Erythroblast (primary cell): ENCODE measurements at regions not wholly inside any gene's neighbourhood (a gene's known extent, or its start where the extent isn't known, plus 50 kb on each side); places are given as distances from the start of the nearest gene placed in this dataset.

ENCODE experiments used
- GATA1 ChIP-seq: IDR thresholded peaks from 2 replicates; pipeline ENCODE4 v1.6.1; 2011; ENCODE audit warnings: low read depth, mild to moderate bottlenecking, control low read depth, low read length, moderate library complexity
- POLR2A ChIP-seq: IDR thresholded peaks from 2 replicates; pipeline ENCODE4 v1.6.1; 2011; ENCODE audit warnings: mild to moderate bottlenecking, low read length

DNA sequence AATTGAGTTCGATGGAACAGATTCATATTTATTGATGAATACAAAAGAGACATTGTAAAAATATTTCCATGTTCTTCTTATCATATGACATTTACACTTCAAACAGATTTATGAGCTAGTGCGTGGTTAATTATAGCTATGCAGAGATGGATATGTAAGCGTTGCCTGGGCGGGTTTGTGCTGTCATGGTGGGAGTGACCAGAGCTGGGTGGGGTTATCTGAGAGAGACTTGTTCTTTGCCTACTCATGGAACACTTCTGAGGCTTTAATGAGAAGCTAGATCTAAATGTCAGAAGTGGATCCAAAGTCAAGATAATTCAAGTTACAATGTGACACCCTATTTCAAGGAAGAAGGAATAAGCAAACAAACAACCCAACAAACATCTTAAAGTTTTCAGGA is 162.3 kb upstream of the ZEB2 start:
- TF ChIP-seq POLR2A (no peak), GATA1 (no peak)
